ENCODE measurements at regions not wholly inside any gene's neighbourhood (a gene's known extent, or its start where the extent isn't known, plus 50 kb on each side); places are given as distances from the start of the nearest gene placed in this dataset.

GRCh38 chr10:92790440-92790839 is 57.9 kb upstream of the EXOC6 start:
- TF ChIP-seq EZH2 (optimal IDR thresholded peaks at IDR 0.05; ENCODE audit: low read depth, low read length) (no peak), CTCF (IDR thresholded peaks at IDR 0.05; ENCODE audit: low read length) (no peak), EZH2phosphoT487 (IDR thresholded peaks at IDR 0.05; ENCODE audit: low read length) (no peak)

Measured in MM.1S (cell line).